Hepatocyte (in vitro differentiated cells): ENCODE measurements at regions not wholly inside any gene's neighbourhood (a gene's known extent, or its start where the extent isn't known, plus 50 kb on each side); places are given as distances from the start of the nearest gene placed in this dataset.
"Not testable (repeated sequence)": the region's sequence is repeated elsewhere in the genome, so short reads cannot be mapped to it uniquely, and the experiment has no call there.

Experiments used
- DNase-seq: peaks from one replicate; pipeline ENCODE4 v3.0.0-alpha.2; 2016; ENCODE audit warnings: low spot score
- H2AFZ ChIP-seq: fragments of 200-600 bp; sonication (generic); 2 replicates; pipeline ENCODE4 v1.6.0; 2016; ENCODE audit warnings: antibody characterized with exemption, mild to moderate bottlenecking
- H3K27ac ChIP-seq: fragments of 200-600 bp; sonication (generic); 2 replicates; pipeline ENCODE4 v1.5.1; 2016; ENCODE audit warnings: mild to moderate bottlenecking
- H3K27me3 ChIP-seq: fragments of 200-600 bp; sonication (generic); 2 replicates; pipeline ENCODE4 v1.6.1; 2016
- H3K36me3 ChIP-seq: fragments of 200-600 bp; sonication (generic); replicated peaks from 2 replicates; pipeline ENCODE4 v1.5.1; 2016; ENCODE audit warnings: low read depth; ENCODE audit not compliant: insufficient read depth
- H3K4me1 ChIP-seq: fragments of 200-600 bp; sonication (generic); 2 replicates; pipeline ENCODE4 v1.5.1; 2016; ENCODE audit warnings: mild to moderate bottlenecking, moderate library complexity; ENCODE audit not compliant: insufficient read depth
- H3K4me2 ChIP-seq: fragments of 200-600 bp; sonication (generic); 2 replicates; pipeline ENCODE4 v1.6.0; 2016
- H3K4me3 ChIP-seq: fragments of 200-600 bp; sonication (generic); 2 replicates; pipeline ENCODE4 v1.5.1; 2016; ENCODE audit warnings: mild to moderate bottlenecking
- H3K79me2 ChIP-seq: fragments of 200-600 bp; sonication (generic); 2 replicates; pipeline ENCODE4 v1.6.0; 2017; ENCODE audit warnings: mild to moderate bottlenecking
- H3K9me2 ChIP-seq: fragments of 200-600 bp; sonication (generic); replicated peaks from 2 replicates; pipeline ENCODE4 v1.6.0; 2017; ENCODE audit warnings: mild to moderate bottlenecking; ENCODE audit not compliant: insufficient read depth
- H3K9me3 ChIP-seq: fragments of 200-600 bp; sonication (generic); 2 replicates; pipeline ENCODE4 v1.5.1; 2016; ENCODE audit warnings: low read depth, mild to moderate bottlenecking
- H4K20me1 ChIP-seq: fragments of 200-600 bp; sonication (generic); 2 replicates; pipeline ENCODE4 v1.6.0; 2016; ENCODE audit warnings: mild to moderate bottlenecking; ENCODE audit not compliant: insufficient read depth, poor library complexity, severe bottlenecking
- CTCF ChIP-seq: fragments of 200-600 bp; sonication (generic); IDR thresholded peaks from 2 replicates; pipeline ENCODE4 v1.5.1; 2016; ENCODE audit warnings: antibody characterized with exemption, mild to moderate bottlenecking; ENCODE audit not compliant: poor library complexity
- EZH2 ChIP-seq: fragments of 200-600 bp; sonication (generic); IDR thresholded peaks from 2 replicates; pipeline ENCODE4 v1.6.1; 2016; ENCODE audit warnings: antibody characterized with exemption, mild to moderate bottlenecking, borderline replicate concordance
- EZH2phosphoT487 ChIP-seq: fragments of 200-600 bp; sonication (generic); IDR thresholded peaks from one replicate; pipeline ENCODE4 v1.6.1; 2018; ENCODE audit warnings: antibody characterized with exemption, mild to moderate bottlenecking, low read depth, moderate library complexity; ENCODE audit not compliant: unreplicated experiment, severe bottlenecking
- WGBS: methylation state at CpG from one replicate; pipeline ENCODE4 v1.1.6; 2016; ENCODE audit warnings: low lambda C conversion rate; ENCODE audit errors: missing lambda C conversion rate; 5-methylcytosine and 5-hydroxymethylcytosine counted together

DNA sequence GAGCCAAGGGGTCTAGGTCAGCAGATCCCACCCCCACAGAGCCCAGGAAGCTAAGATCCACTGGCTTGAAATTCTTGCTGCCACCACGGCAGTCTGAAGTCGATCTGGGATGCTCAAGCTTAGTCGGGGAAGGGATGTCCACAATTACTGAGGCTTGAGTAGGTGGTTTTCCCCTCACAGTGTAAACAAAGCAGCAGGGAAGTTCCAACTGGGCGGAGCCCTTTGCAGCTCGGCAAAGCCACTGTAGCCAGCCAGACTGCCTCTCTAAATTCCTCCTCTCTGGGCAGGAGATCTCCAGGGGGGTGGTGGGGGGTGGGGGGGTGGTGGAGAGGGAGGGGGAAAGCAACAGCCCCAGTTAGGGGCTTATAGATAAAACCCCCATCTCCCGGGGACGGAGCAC, 419.5 kb downstream of the NUP35 start:
- Histone ChIP-seq H3K27ac (peak overlapping the region; percentile 85), H3K4me3 (no peak overlapping the region), H3K4me2 (peak overlapping the region; percentile 36), H3K9me2 (no peaks in the 10 kb centered on the region), H3K36me3 (no peaks in the 10 kb centered on the region), H4K20me1 (no peaks in the 10 kb centered on the region), H3K27me3 (no peaks in the 10 kb centered on the region), H2AFZ (no peak overlapping the region), H3K79me2 (no peaks in the 10 kb centered on the region), H3K9me3 (no peaks in the 10 kb centered on the region), H3K4me1 (peaks cover 5% of the 10 kb centered on the region)
- 44% methylated on average over 7 of the region's 7 CpGs for WGBS
- DNase-seq = peak; percentile 56
- no peak for TF ChIP-seq EZH2
- TF ChIP-seq CTCF = no peak
- no peak for TF ChIP-seq EZH2phosphoT487

GRCh38 chr2:183546560-183547350, 422.5 kb downstream of the NUP35 start:
- 85% methylated on average over 15 of the region's 21 CpGs for WGBS
- H3K27ac ChIP-seq, H3K4me1 ChIP-seq, H3K79me2 ChIP-seq, H3K4me3 ChIP-seq, H4K20me1 ChIP-seq, H3K9me3 ChIP-seq, H3K4me2 ChIP-seq, H3K9me2 ChIP-seq, H2AFZ ChIP-seq, H3K27me3 ChIP-seq, DNase-seq, H3K36me3 ChIP-seq: not testable (repeated sequence)

DNA sequence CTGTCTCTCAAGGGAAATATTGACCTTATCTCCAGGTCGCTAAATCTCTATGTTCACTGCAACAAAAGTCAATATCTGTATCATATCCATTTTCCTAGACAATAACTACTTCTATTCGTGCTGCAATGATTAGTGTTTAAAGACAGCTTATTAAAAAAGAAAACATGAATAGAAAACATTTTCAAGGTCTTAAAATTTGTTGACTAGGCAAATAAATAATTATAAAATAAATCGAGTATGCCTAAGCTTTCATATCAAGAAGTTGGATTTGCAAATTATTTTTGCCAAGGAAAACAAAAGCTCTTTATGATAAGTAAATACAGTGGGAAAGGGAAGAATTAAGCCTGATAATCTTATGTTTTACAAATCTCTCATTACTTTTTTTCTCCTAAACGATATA, 428.5 kb downstream of the NUP35 start:
- no peaks in the 10 kb centered on the region for H3K36me3 ChIP-seq
- no peak overlapping the region for H3K27ac ChIP-seq
- TF ChIP-seq EZH2phosphoT487 = no peak
- TF ChIP-seq CTCF = no peak
- no peaks in the 10 kb centered on the region for H3K9me2 ChIP-seq
- no peak overlapping the region for H3K4me2 ChIP-seq
- no peak overlapping the region for H2AFZ ChIP-seq
- no peaks in the 10 kb centered on the region for H3K79me2 ChIP-seq
- WGBS = 80% methylated on average over 4 of the region's 4 CpGs
- H3K27me3 ChIP-seq = no peaks in the 10 kb centered on the region
- no peaks in the 10 kb centered on the region for H3K4me1 ChIP-seq
- H4K20me1 ChIP-seq = no peaks in the 10 kb centered on the region
- H3K9me3 ChIP-seq = no peaks in the 10 kb centered on the region
- DNase-seq = no peak
- H3K4me3 ChIP-seq = no peak overlapping the region

GRCh38 chr2:183564726-183565125, 440.5 kb downstream of the NUP35 start:
- H3K4me1 ChIP-seq = no peaks in the 10 kb centered on the region
- no peak for DNase-seq
- no peaks in the 10 kb centered on the region for H3K27me3 ChIP-seq
- H2AFZ ChIP-seq = no peak overlapping the region
- H3K27ac ChIP-seq = no peak overlapping the region
- no peak overlapping the region for H3K4me3 ChIP-seq
- H3K36me3 ChIP-seq = no peaks in the 10 kb centered on the region
- no peak for TF ChIP-seq EZH2phosphoT487
- H3K9me2 ChIP-seq = no peaks in the 10 kb centered on the region
- no peaks in the 10 kb centered on the region for H3K79me2 ChIP-seq
- no peak overlapping the region for H3K4me2 ChIP-seq
- H4K20me1 ChIP-seq = no peaks in the 10 kb centered on the region
- no peaks in the 10 kb centered on the region for H3K9me3 ChIP-seq
